Breast epithelium (tissue), 4 donors: ENCODE measurements at regions not wholly inside any gene's neighbourhood (a gene's known extent, or its start where the extent isn't known, plus 50 kb on each side); places are given as distances from the start of the nearest gene placed in this dataset.

Source experiments
- DNase-seq, 2 donors: peaks; one replicate each; pipeline ENCODE4 v3.0.0-alpha.2; 2019; ENCODE audit warnings: low spot score in 2 of 2
- H3K27ac ChIP-seq, 2 donors: fragments of 200-600 bp; sonication (generic) in 1 of 2; one replicate each; pipeline ENCODE4 v1.5.1; 2016 to 2019; ENCODE audit warnings: mild to moderate bottlenecking in 1 of 2
- H3K27me3 ChIP-seq, 2 donors: fragments of 200-600 bp; sonication (generic) in 1 of 2; one replicate each; pipeline versions ENCODE4 v1.5.1 to v1.6.0; 2017 to 2019; ENCODE audit warnings: control low read depth in 1 of 2, mild to moderate bottlenecking in 1 of 2
- H3K36me3 ChIP-seq: fragments of 200-600 bp; one replicate; pipeline ENCODE4 v1.5.1; 2019
- H3K4me1 ChIP-seq, 2 donors: fragments of 200-600 bp; sonication (generic); one replicate each; pipeline ENCODE4 v1.5.1; 2016 to 2019; ENCODE audit warnings: control low read depth in 1 of 2
- H3K4me3 ChIP-seq, 3 donors: fragments of 200-600 bp; sonication (generic); 1 replicate in 2 of 3; 2 replicates in 1 of 3; pipeline ENCODE4 v1.5.1; 2016 to 2019; ENCODE audit warnings: mild to moderate bottlenecking in 3 of 3, moderate library complexity in 2 of 3
- H3K9me3 ChIP-seq, 2 donors: fragments of 200-600 bp; sonication (generic) in 1 of 2; one replicate each; pipeline ENCODE4 v1.5.1; 2016 to 2019; ENCODE audit warnings: control low read depth in 1 of 2
- CTCF ChIP-seq, 3 donors: fragments of 450-650 bp; IDR thresholded peaks; one replicate each; pipeline ENCODE4 v1.5.1; 2016 to 2017; ENCODE audit warnings: antibody characterized with exemption in 3 of 3, mild to moderate bottlenecking in 3 of 3, moderate library complexity in 3 of 3
- POLR2A ChIP-seq: fragments of 450-650 bp; IDR thresholded peaks from one replicate; pipeline ENCODE4 v1.6.1; 2016; ENCODE audit warnings: antibody characterized with exemption, mild to moderate bottlenecking, moderate library complexity
- POLR2AphosphoS5 ChIP-seq, 3 donors: sonication (generic); formaldehyde crosslinking; IDR thresholded peaks; one replicate each; pipeline ENCODE4 v1.6.1; 2017; ENCODE audit warnings: antibody characterized with exemption in 3 of 3
- intact Hi-C: fragments of 100-400 bp; cut with DNase I; formaldehyde crosslinking; loops from one replicate; pipeline ENCODE4 v1.15.1; 2023; ENCODE audit warnings: low total_unique reads

GRCh38 chr2:19550750-19551149 lies 192.3 kb upstream of the OSR1 start:
- no peaks in the 10 kb centered on the region for H3K4me1 ChIP-seq
- no peaks in the 10 kb centered on the region for H3K27me3 ChIP-seq
- no peak overlapping the region for H3K27ac ChIP-seq
- DNase-seq, result no peak
- H3K4me3 ChIP-seq, result no peak overlapping the region
- no peaks in the 10 kb centered on the region for H3K36me3 ChIP-seq
- intact Hi-C loops, result loop anchor here (5.0 kb wide), 1 partner anchor 1098 kb away; no protein-coding TSS in a partner anchor
- TF ChIP-seq POLR2A (no peak), POLR2AphosphoS5 (IDR thresholded peaks at IDR 0.05) (no peak), CTCF (IDR thresholded peaks at IDR 0.05) (no peak)
- H3K9me3 ChIP-seq, result no peaks in the 10 kb centered on the region

GRCh38 chr2:19549821-19550220 lies 191.4 kb upstream of the OSR1 start:
- H3K9me3 ChIP-seq, result no peaks in the 10 kb centered on the region
- no peaks in the 10 kb centered on the region for H3K4me1 ChIP-seq
- no peak overlapping the region for H3K27ac ChIP-seq
- H3K4me3 ChIP-seq, result no peak overlapping the region
- no peaks in the 10 kb centered on the region for H3K27me3 ChIP-seq
- H3K36me3 ChIP-seq, result no peaks in the 10 kb centered on the region
- TF ChIP-seq CTCF (IDR thresholded peaks at IDR 0.05), result no peak
- no peak for TF ChIP-seq POLR2AphosphoS5 (IDR thresholded peaks at IDR 0.05)
- no peak for TF ChIP-seq POLR2A
- intact Hi-C loops, result loop anchor here (5.0 kb wide), 1 partner anchor 1098 kb away; no protein-coding TSS in a partner anchor
- no peak for DNase-seq

GRCh38 chr2:19548116-19548515 lies 189.7 kb upstream of the OSR1 start:
- H3K27ac ChIP-seq, result no peak overlapping the region
- H3K27me3 ChIP-seq, result no peaks in the 10 kb centered on the region
- no peaks in the 10 kb centered on the region for H3K36me3 ChIP-seq
- no peak for TF ChIP-seq POLR2A
- TF ChIP-seq CTCF (IDR thresholded peaks at IDR 0.05), result no peak
- no peak for TF ChIP-seq POLR2AphosphoS5 (IDR thresholded peaks at IDR 0.05)
- no peak for DNase-seq
- no peak overlapping the region for H3K4me3 ChIP-seq
- H3K9me3 ChIP-seq, result no peaks in the 10 kb centered on the region
- intact Hi-C loops, result no loop called here
- no peaks in the 10 kb centered on the region for H3K4me1 ChIP-seq

DNA sequence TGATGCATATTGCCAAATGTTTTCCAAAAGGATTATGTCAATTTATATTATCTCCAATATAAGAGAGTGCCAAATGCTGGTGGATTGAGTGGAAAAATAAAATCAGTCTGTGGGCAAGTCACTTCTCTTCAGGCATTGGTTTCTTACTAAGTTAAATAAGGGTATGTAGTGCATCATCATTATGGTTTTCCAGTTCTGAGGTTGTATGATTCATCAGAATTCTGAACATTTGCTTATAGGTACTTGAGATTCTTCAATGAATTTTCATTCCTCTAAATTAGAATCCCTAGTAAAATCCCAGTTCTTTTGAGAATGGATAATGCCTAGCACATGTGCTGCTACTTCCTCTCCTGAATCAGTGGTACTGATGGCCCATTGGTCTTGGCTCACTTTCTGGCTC lies 188.9 kb upstream of the OSR1 start:
- Histone ChIP-seq H3K4me1 (no peaks in the 10 kb centered on the region), H3K4me3 (no peak overlapping the region), H3K27me3 (no peaks in the 10 kb centered on the region), H3K27ac (no peak overlapping the region), H3K9me3 (no peaks in the 10 kb centered on the region), H3K36me3 (no peaks in the 10 kb centered on the region)
- no peak for TF ChIP-seq CTCF (IDR thresholded peaks at IDR 0.05)
- no peak for TF ChIP-seq POLR2AphosphoS5 (IDR thresholded peaks at IDR 0.05)
- TF ChIP-seq POLR2A, result no peak
- no peak for DNase-seq
- intact Hi-C loops, result no loop called here

DNA sequence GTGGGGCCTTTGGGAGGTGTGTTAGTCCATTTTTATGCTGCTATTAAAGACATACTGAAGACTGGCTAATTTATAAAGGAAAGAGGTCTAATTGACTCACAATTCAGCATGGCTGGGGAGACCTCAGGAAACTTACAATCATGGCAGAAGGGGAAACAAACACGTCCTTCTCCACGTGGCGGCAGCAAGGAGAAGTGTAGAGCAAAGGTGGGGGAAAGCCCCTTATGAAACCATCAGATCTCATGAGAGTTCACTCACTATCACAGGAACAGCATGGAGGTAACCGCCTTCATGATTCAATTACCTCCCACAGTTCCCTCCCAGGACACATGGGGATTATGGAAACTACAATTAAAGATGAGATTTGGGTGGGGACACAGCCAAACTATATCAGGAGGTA lies 187.1 kb upstream of the OSR1 start:
- Histone ChIP-seq H3K4me3 (no peak overlapping the region), H3K36me3 (no peaks in the 10 kb centered on the region), H3K9me3 (no peaks in the 10 kb centered on the region), H3K4me1 (no peaks in the 10 kb centered on the region), H3K27ac (no peak overlapping the region), H3K27me3 (no peaks in the 10 kb centered on the region)
- intact Hi-C loops, result no loop called here
- no peak for DNase-seq
- no peak for TF ChIP-seq POLR2AphosphoS5 (IDR thresholded peaks at IDR 0.05)
- TF ChIP-seq POLR2A, result no peak
- no peak for TF ChIP-seq CTCF (IDR thresholded peaks at IDR 0.05)
